HepG2 (cell line): ENCODE measurements at regions not wholly inside any gene's neighbourhood (a gene's known extent, or its start where the extent isn't known, plus 50 kb on each side); places are given as distances from the start of the nearest gene placed in this dataset.

Experiments used
- ATAC-seq: fragments of 200-7000 bp; cut with Tn5 transposase; 3 replicates; pipeline ENCODE4 v1.9.1; 2020; ENCODE audit warnings: mild to moderate bottlenecking, moderate library complexity
- BruUV-seq: library from RNA; stranded (reverse); fragments of 400-500 nt; replicated peaks from 2 replicates; lab custom pipeline; 2021; lab: Mats Ljungman, UMichigan
- CTCF ChIA-PET: fragments of 300-600 bp; formaldehyde crosslinking; extraction: SDS; loops from one replicate; lab custom pipeline; 2021; ENCODE audit warnings: low total read pairs, inconsistent platforms, low intra/inter-chr PET ratio; lab: Yijun Ruan, JAX
- POLR2A ChIA-PET: fragments of 350-600 bp; sonication (Branson Sonifier 250); formaldehyde crosslinking; loops from one replicate; lab custom pipeline; 2020; ENCODE audit warnings: antibody characterized with exemption, inconsistent platforms; lab: Yijun Ruan, JAX
- DNase-seq: peaks from one replicate; pipeline ENCODE4 v3.0.0-alpha.2; 2015; ENCODE audit warnings: low spot score
- FAIRE-seq: peaks from 3 replicates; lab custom pipeline; 2011; peaks lifted over from hg19 to GRCh38; lab: Jason Lieb, UNC
- H2AFZ ChIP-seq: one replicate; pipeline ENCODE4 v1.6.1; 2011; ENCODE audit warnings: low read length, inconsistent platforms
- H3K27ac ChIP-seq: fragments of 300-600 bp; 3 replicates; pipeline ENCODE4 v1.8.0; 2011; ENCODE audit warnings: mixed run types, mild to moderate bottlenecking, mixed read lengths, low read length, inconsistent platforms; ENCODE audit not compliant: insufficient read depth; ENCODE audit errors: extremely low read length
- H3K27me3 ChIP-seq, 2 experiments: fragments of 200-600 bp in 1 of 2; 2 replicates in 1 of 2; 3 replicates in 1 of 2; pipeline versions ENCODE4 v1.6.0 to v1.8.0; 2011; ENCODE audit warnings: low read length in 2 of 2, mild to moderate bottlenecking in 2 of 2, moderate library complexity in 2 of 2, inconsistent platforms in 1 of 2; ENCODE audit not compliant: insufficient read depth in 2 of 2, control insufficient read depth in 1 of 2
- H3K36me3 ChIP-seq, 2 experiments: fragments of 200-600 bp in 1 of 2; replicated peaks in 1 of 2; 2 replicates in 1 of 2; 3 replicates in 1 of 2; pipeline versions ENCODE4 v1.5.1 to v1.8.0; 2011; ENCODE audit warnings: low read length in 2 of 2, inconsistent platforms in 1 of 2; ENCODE audit not compliant: insufficient read depth in 2 of 2, control insufficient read depth in 1 of 2
- H3K4me1 ChIP-seq: 2 replicates; pipeline ENCODE4 v1.5.1; 2012; ENCODE audit warnings: low read length, inconsistent platforms; ENCODE audit not compliant: insufficient read depth
- H3K4me2 ChIP-seq: 2 replicates; pipeline ENCODE4 v1.6.0; 2011; ENCODE audit warnings: low read depth, low read length, inconsistent platforms
- H3K4me3 ChIP-seq, 3 experiments: fragments of 200-600 bp in 1 of 3; sonication (generic), shearing (Covaris generic) in 1 of 3; replicated peaks in 1 of 3; 2 replicates each; pipeline ENCODE4 v1.5.1; 2011 to 2016; ENCODE audit warnings: low read length in 3 of 3, inconsistent platforms in 2 of 3, low read depth in 2 of 3, mild to moderate bottlenecking in 2 of 3, control low read depth in 1 of 3, mixed read lengths in 1 of 3; ENCODE audit not compliant: insufficient read depth in 1 of 3
- H3K79me2 ChIP-seq: one replicate; pipeline ENCODE4 v1.6.1; 2011; ENCODE audit warnings: low read length, inconsistent platforms; ENCODE audit not compliant: insufficient read depth
- H3K9ac ChIP-seq: 2 replicates; pipeline ENCODE4 v1.6.0; 2011; ENCODE audit warnings: mild to moderate bottlenecking, low read depth, low read length, inconsistent platforms; ENCODE audit not compliant: insufficient read depth
- H3K9me3 ChIP-seq: 2 replicates; pipeline ENCODE4 v1.5.1; 2012; ENCODE audit warnings: mild to moderate bottlenecking, low read length
- H4K20me1 ChIP-seq: 2 replicates; pipeline ENCODE4 v1.6.0; 2011; ENCODE audit warnings: inconsistent platforms, mild to moderate bottlenecking, low read length, moderate library complexity; ENCODE audit not compliant: insufficient read depth
- ARNTL ChIP-seq: sonication (generic); formaldehyde crosslinking; IDR thresholded peaks from 2 replicates; pipeline ENCODE4 v1.4.0; 2020; ENCODE audit warnings: mild to moderate bottlenecking, missing genetic modification reagents
- CBX1 ChIP-seq: IDR thresholded peaks from one replicate; pipeline ENCODE4 v1.6.1; 2016; ENCODE audit warnings: antibody characterized with exemption, low read depth
- CBX5 ChIP-seq: sonication (generic); formaldehyde crosslinking; IDR thresholded peaks from 2 replicates; pipeline ENCODE4 v1.4.0; 2020; ENCODE audit warnings: missing genetic modification reagents, borderline replicate concordance
- CREB3 ChIP-seq: sonication (generic); formaldehyde crosslinking; IDR thresholded peaks from 2 replicates; pipeline ENCODE4 v1.5.0; 2020; ENCODE audit warnings: missing genetic modification reagents
- DPF2 ChIP-seq: sonication (generic); formaldehyde crosslinking; IDR thresholded peaks from 2 replicates; pipeline ENCODE4 v1.4.0; 2020; ENCODE audit warnings: mild to moderate bottlenecking, low read depth, missing genetic modification reagents, borderline replicate concordance
- IRF9 ChIP-seq: sonication (generic); formaldehyde crosslinking; IDR thresholded peaks from 2 replicates; pipeline ENCODE4 v1.8.0; 2022; ENCODE audit warnings: missing genetic modification reagents, mild to moderate bottlenecking, borderline replicate concordance
- KDM5B ChIP-seq: sonication (generic); formaldehyde crosslinking; IDR thresholded peaks from 2 replicates; pipeline ENCODE4 v1.4.0; 2020; ENCODE audit warnings: missing genetic modification reagents, mild to moderate bottlenecking, borderline replicate concordance
- KLF12 ChIP-seq: sonication (generic); formaldehyde crosslinking; IDR thresholded peaks from 2 replicates; pipeline ENCODE4 v1.4.0; 2020; ENCODE audit warnings: missing genetic modification reagents, borderline replicate concordance
- KLF13 ChIP-seq: sonication (generic); formaldehyde crosslinking; IDR thresholded peaks from 2 replicates; pipeline ENCODE4 v1.4.0; 2020; ENCODE audit warnings: mild to moderate bottlenecking, missing genetic modification reagents
- MIER3 ChIP-seq: IDR thresholded peaks from 2 replicates; pipeline ENCODE4 v1.6.1; 2016; ENCODE audit warnings: missing compliant biosample characterization, borderline replicate concordance
- NCOA1 ChIP-seq: sonication (generic); formaldehyde crosslinking; IDR thresholded peaks from 2 replicates; pipeline ENCODE4 v1.9.0; 2021; ENCODE audit warnings: missing genetic modification reagents
- NCOA2 ChIP-seq: sonication (generic); formaldehyde crosslinking; IDR thresholded peaks from 2 replicates; pipeline ENCODE4 v1.8.0; 2022; ENCODE audit warnings: inconsistent platforms
- REL ChIP-seq: sonication (generic); formaldehyde crosslinking; conservative IDR thresholded peaks from 2 replicates; pipeline ENCODE4 v1.8.0; 2022; ENCODE audit warnings: mild to moderate bottlenecking, missing genetic modification reagents, moderate library complexity
- SAFB2 ChIP-seq: sonication (generic); formaldehyde crosslinking; IDR thresholded peaks from 2 replicates; pipeline ENCODE4 v1.5.1; 2020; ENCODE audit warnings: missing genetic modification reagents, low read depth, mild to moderate bottlenecking, borderline replicate concordance
- SMAD3 ChIP-seq: sonication (generic); formaldehyde crosslinking; IDR thresholded peaks from 2 replicates; pipeline ENCODE4 v1.4.0; 2020; ENCODE audit warnings: missing genetic modification reagents
- SMARCE1 ChIP-seq: fragments of 450-650 bp; IDR thresholded peaks from 2 replicates; pipeline ENCODE4 v1.6.1; 2017; ENCODE audit warnings: borderline replicate concordance
- ZBTB42 ChIP-seq: sonication (generic); formaldehyde crosslinking; IDR thresholded peaks from 2 replicates; pipeline ENCODE4 v1.5.0; 2020; ENCODE audit warnings: mild to moderate bottlenecking, missing genetic modification reagents
- ZBTB46 ChIP-seq: sonication (generic); formaldehyde crosslinking; IDR thresholded peaks from 2 replicates; pipeline ENCODE4 v1.4.0; 2020; ENCODE audit warnings: mild to moderate bottlenecking, missing genetic modification reagents, borderline replicate concordance
- ZNF136 ChIP-seq: sonication (generic); formaldehyde crosslinking; IDR thresholded peaks from 2 replicates; pipeline ENCODE4 v1.8.1; 2022; ENCODE audit warnings: low read depth, mild to moderate bottlenecking, moderate library complexity, missing genetic modification reagents
- ZSCAN12 ChIP-seq: sonication (generic); formaldehyde crosslinking; IDR thresholded peaks from 2 replicates; pipeline ENCODE4 v1.9.0; 2021; ENCODE audit warnings: mild to moderate bottlenecking, missing genetic modification reagents
- WGBS: methylation state at CpG from one replicate; pipeline ENCODE4 v1.1.6; 2017; ENCODE audit warnings: low lambda C conversion rate; 5-methylcytosine and 5-hydroxymethylcytosine counted together
- in situ Hi-C: cut with HindIII; loops from 2 replicates; pipeline ENCODE4 v1.10.0; 2017; ENCODE audit warnings: low pct_unique_long_range_greater_than_20kb; ENCODE audit not compliant: extremely low pct_ligation_motif_present
- intact Hi-C: fragments of 100-400 bp; cut with micrococcal nuclease; formaldehyde crosslinking; loops from one replicate; pipeline ENCODE4 v1.10.0; 2022; ENCODE audit not compliant: unreplicated experiment
- TF ChIP-seq, protein P1 (sequence below): sonication (generic); formaldehyde crosslinking; IDR thresholded peaks from 2 replicates; pipeline ENCODE4 v1.8.1; 2023; ENCODE audit warnings: mild to moderate bottlenecking, missing genetic modification reagents, borderline replicate concordance
- TF ChIP-seq, protein P2 (sequence below): sonication (generic); formaldehyde crosslinking; IDR thresholded peaks from 2 replicates; pipeline ENCODE4 v1.4.0; 2020; ENCODE audit warnings: missing genetic modification reagents

DNA sequence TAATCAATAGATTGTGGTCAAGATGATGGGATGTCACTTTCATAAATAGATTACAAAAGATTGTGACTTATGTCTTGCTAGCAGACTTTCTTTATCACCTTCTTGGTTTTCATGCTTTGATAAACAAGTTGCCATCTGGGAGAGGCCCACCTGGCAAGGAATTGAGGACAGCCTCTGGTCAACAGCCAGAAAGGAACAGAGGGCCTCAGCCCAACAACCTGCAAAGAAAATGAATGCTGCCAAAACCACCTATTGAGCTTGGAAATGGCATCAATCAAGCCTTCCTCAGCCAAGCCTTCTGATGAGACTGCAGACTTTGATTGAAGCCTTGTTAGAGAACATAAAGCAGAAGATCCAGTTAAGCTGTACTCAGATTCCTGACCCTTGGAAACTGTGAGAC is 288.6 kb downstream of the SPRY2 start (continued):
- TF ChIP-seq ZBTB46 (no peak), KLF12 (no peak), KDM5B (no peak), DPF2 (CRISPR knock-in tag) (no peak), KLF13 (CRISPR knock-in tag) (no peak), ZSCAN12 (no peak), ZBTB42 (no peak)

DNA sequence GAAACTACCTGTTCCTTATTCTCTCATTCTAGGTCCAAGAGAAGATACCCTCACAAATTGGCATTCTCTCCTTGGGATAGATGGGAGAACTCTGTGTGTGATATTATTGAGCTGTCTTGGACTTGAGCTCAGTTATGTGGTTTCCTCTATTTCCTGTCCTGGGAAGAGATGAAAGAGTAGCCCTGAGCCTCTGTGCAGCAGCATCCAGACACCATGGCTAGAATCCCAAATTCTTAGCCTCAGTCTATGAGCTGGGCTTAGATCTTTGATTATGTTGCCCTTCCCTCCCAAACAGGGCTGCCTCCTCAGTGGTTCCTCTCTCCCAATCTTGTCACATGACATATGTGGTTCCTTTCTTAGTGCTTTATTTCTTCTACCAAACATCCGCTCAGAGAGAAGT is 290.7 kb downstream of the SPRY2 start:
- no peak for ATAC-seq
- Histone ChIP-seq H3K9ac (no peak overlapping the region), H3K9me3 (no peaks in the 10 kb centered on the region), H3K27ac (no peak overlapping the region), H2AFZ (no peak overlapping the region), H4K20me1 (no peaks in the 10 kb centered on the region), H3K4me2 (no peak overlapping the region), H3K79me2 (no peaks in the 10 kb centered on the region), H3K27me3 (no peaks in the 10 kb centered on the region), H3K4me3 (no peak overlapping the region), H3K36me3 (no peaks in the 10 kb centered on the region), H3K4me1 (no peaks in the 10 kb centered on the region)
- no peak for FAIRE-seq
- in situ Hi-C loops, result no loop called here
- intact Hi-C loops, result no loop called here
- BruUV-seq, result no TSS peak
- ChIA-PET CTCF (no interaction called here), POLR2A (no interaction called here)
- DNase-seq, result no peak
- TF ChIP-seq SMAD3 (CRISPR knock-in tag) (no peak), NCOA2 (CRISPR knock-in tag) (no peak), REL (CRISPR knock-in tag) (no peak), MIER3 (CRISPR knock-in tag) (no peak), NCOA1 (CRISPR knock-in tag) (no peak), ZNF136 (CRISPR knock-in tag) (no peak), CREB3 (no peak), IRF9 (no peak), SAFB2 (CRISPR knock-in tag) (no peak), SMARCE1 (no peak), CBX5 (CRISPR knock-in tag) (no peak), CBX1 (no peak), ARNTL (CRISPR knock-in tag) (no peak)
- TF ChIP-seq, protein P1, sequence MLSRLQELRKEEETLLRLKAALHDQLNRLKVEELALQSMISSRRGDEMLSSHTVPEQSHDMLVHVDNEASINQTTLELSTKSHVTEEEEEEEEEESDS (CRISPR knock-in tag), result no peak
- TF ChIP-seq, protein P2, sequence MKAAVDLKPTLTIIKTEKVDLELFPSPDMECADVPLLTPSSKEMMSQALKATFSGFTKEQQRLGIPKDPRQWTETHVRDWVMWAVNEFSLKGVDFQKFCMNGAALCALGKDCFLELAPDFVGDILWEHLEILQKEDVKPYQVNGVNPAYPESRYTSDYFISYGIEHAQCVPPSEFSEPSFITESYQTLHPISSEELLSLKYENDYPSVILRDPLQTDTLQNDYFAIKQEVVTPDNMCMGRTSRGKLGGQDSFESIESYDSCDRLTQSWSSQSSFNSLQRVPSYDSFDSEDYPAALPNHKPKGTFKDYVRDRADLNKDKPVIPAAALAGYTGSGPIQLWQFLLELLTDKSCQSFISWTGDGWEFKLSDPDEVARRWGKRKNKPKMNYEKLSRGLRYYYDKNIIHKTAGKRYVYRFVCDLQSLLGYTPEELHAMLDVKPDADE (CRISPR knock-in tag), result no peak
- 7% methylated on average over 1 of the region's 1 CpG for WGBS
